ENCODE measurements at regions not wholly inside any gene's neighbourhood (a gene's known extent, or its start where the extent isn't known, plus 50 kb on each side); places are given as distances from the start of the nearest gene placed in this dataset.
"Not testable (repeated sequence)": the region's sequence is repeated elsewhere in the genome, so short reads cannot be mapped to it uniquely, and the experiment has no call there.

DNA sequence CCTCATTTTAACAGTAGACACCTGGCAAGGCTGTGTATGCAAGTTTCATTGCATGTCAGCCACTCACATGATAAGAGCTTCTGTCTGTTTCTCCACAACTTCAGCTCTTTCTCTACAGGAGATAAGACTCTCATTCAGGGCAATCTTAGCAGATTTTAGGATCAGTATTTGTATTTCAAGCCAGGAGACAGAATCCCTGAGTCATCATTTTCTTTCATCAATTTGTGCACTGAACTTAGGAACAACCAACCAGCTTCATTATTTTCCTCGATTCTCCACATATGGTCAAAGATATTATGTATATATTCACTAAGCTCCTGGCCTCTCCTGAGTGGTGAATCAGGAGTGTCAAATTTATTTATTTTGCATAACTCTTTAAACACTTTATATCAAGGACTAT lies 181.8 kb upstream of the CCNH start:
- DNase-seq, result no peak
- Histone ChIP-seq H3K4me1 (no peaks in the 10 kb centered on the region), H3K4me3 (no peak overlapping the region), H3K9me3 (replicated peaks) (peaks cover 28% of the 10 kb centered on the region), H3K27ac (replicated peaks) (no peak overlapping the region), H3K27me3 (ENCODE audit: low read depth) (no peaks in the 10 kb centered on the region), H3K36me3 (no peaks in the 10 kb centered on the region)
- intact Hi-C loops (cut with micrococcal nuclease), result no loop called here
- TF ChIP-seq, protein P1, sequence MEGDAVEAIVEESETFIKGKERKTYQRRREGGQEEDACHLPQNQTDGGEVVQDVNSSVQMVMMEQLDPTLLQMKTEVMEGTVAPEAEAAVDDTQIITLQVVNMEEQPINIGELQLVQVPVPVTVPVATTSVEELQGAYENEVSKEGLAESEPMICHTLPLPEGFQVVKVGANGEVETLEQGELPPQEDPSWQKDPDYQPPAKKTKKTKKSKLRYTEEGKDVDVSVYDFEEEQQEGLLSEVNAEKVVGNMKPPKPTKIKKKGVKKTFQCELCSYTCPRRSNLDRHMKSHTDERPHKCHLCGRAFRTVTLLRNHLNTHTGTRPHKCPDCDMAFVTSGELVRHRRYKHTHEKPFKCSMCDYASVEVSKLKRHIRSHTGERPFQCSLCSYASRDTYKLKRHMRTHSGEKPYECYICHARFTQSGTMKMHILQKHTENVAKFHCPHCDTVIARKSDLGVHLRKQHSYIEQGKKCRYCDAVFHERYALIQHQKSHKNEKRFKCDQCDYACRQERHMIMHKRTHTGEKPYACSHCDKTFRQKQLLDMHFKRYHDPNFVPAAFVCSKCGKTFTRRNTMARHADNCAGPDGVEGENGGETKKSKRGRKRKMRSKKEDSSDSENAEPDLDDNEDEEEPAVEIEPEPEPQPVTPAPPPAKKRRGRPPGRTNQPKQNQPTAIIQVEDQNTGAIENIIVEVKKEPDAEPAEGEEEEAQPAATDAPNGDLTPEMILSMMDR (IDR thresholded peaks at IDR 0.05; ENCODE audit: borderline replicate concordance), result no peak

DNA sequence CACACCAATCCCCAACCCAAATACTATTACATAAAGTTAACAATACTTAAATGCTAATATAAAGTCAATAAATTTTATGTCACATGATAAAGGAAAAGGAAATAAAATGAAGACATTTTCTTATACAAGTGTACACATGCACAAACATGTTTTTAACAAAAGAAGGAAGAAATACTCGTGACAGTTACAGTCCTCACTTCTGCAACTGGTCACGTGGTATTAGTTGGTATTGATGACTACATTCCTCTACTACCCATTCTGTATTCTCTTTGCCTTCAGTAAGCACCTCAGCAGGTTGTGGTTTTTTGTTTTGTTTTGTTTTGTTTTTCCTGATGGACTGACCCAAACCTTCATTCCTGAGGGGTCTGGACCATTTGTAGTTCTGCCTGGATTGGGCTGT lies 176.9 kb upstream of the CCNH start:
- intact Hi-C loops (cut with micrococcal nuclease), result no loop called here
- H3K27ac ChIP-seq (replicated peaks), result no peak overlapping the region
- no peak for DNase-seq
- no peaks in the 10 kb centered on the region for H3K36me3 ChIP-seq
- H3K4me1 ChIP-seq, result no peaks in the 10 kb centered on the region
- TF ChIP-seq, protein P1 (IDR thresholded peaks at IDR 0.05; ENCODE audit: borderline replicate concordance), result no peak
- no peaks in the 10 kb centered on the region for H3K9me3 ChIP-seq (replicated peaks)
- H3K27me3 ChIP-seq (ENCODE audit: low read depth), result no peaks in the 10 kb centered on the region
- H3K4me3 ChIP-seq, result no peak overlapping the region

DNA sequence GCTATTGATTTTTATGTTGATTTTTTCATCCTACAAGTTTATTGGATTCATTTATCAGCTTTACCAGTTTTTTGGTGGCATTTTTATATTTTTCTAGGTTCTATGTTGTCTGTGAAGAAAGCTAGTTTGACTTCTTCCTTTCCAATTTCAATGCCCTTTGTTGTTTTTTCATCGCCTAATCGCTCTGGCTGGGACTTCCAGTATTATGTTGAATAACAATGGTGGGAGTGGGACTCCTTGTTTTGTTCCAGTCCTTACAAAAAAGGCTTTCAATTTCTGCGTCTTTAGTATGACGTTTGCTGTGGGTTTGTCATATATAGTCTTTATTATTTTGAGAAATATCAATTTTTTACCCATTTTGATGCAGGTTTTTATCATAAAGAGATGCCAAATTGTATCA lies 175.6 kb upstream of the CCNH start:
- no peaks in the 10 kb centered on the region for H3K4me1 ChIP-seq
- no peaks in the 10 kb centered on the region for H3K9me3 ChIP-seq (replicated peaks)
- intact Hi-C loops (cut with micrococcal nuclease), result no loop called here
- no peak for DNase-seq
- H3K36me3 ChIP-seq, result no peaks in the 10 kb centered on the region
- no peaks in the 10 kb centered on the region for H3K27me3 ChIP-seq (ENCODE audit: low read depth)
- TF ChIP-seq, protein P1 (IDR thresholded peaks at IDR 0.05; ENCODE audit: borderline replicate concordance), result no peak
- no peak overlapping the region for H3K27ac ChIP-seq (replicated peaks)
- no peak overlapping the region for H3K4me3 ChIP-seq

DNA sequence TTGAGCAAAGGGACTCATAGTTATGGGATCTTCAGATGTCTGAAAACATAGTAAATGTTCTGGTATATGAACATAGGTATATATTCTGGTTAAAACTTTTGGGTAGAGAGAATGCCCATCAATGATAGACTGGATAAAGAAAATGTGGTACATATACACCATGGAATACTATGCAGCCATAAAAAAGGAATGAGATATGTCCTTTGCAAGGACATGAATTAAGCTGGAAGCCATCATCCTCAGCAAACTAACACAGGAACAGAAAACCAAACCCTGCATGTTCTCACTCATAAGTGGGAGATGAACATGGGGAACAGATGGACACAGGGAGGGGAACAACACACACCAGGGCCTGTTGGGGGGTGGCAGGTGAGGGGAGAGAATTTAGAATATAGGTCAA lies 171.0 kb upstream of the CCNH start:
- H3K4me1 ChIP-seq; DNase-seq; H3K27ac ChIP-seq (replicated peaks); H3K9me3 ChIP-seq (replicated peaks); intact Hi-C loops (cut with micrococcal nuclease); H3K27me3 ChIP-seq (ENCODE audit: low read depth); H3K4me3 ChIP-seq; H3K36me3 ChIP-seq: not testable (repeated sequence)

DNA sequence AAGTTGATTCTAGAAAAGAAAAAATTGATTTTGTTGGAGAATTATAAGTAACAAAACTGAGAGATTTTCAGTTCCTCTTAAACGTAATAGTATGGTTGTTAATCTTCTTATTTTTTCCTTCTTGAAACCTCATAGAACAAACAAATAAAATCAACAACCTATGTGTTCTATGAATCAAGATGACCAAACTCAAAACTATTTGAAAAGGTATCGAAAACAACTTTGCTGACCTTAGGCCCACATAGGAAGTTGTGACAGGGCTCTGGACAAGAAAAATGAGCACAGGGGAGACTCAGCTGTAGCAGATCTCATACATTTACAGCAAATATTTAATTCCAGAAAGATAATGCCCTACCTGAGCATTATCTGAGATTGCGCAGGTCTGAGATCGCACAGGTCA lies 169.4 kb upstream of the CCNH start:
- no peaks in the 10 kb centered on the region for H3K36me3 ChIP-seq
- DNase-seq, result no peak
- H3K9me3 ChIP-seq (replicated peaks), result no peaks in the 10 kb centered on the region
- no peak overlapping the region for H3K4me3 ChIP-seq
- no peaks in the 10 kb centered on the region for H3K27me3 ChIP-seq (ENCODE audit: low read depth)
- no peak overlapping the region for H3K27ac ChIP-seq (replicated peaks)
- intact Hi-C loops (cut with micrococcal nuclease), result no loop called here
- TF ChIP-seq, protein P1 (IDR thresholded peaks at IDR 0.05; ENCODE audit: borderline replicate concordance), result no peak
- H3K4me1 ChIP-seq, result no peaks in the 10 kb centered on the region

DNA sequence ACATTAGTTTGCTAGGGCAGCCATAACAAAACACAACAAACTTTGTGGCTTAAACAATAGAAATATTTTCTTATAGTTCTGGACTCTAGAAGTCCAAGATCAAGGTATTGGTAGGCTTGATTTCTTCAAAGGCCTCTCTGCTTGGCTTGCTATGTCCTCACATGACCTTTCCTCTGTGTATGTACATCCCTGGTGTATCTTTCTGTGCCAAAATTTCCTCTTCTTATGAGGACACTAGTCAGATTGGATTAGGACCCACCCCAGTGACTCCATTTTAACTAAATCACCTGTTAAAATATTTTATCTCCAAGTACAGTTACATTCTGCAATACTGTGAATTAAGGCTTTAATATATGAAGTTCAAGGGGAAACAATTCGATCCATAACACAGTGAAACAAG lies 168.9 kb upstream of the CCNH start:
- intact Hi-C loops (cut with micrococcal nuclease), result no loop called here
- TF ChIP-seq, protein P1 (IDR thresholded peaks at IDR 0.05; ENCODE audit: borderline replicate concordance), result no peak
- Histone ChIP-seq H3K36me3 (no peaks in the 10 kb centered on the region), H3K4me1 (no peaks in the 10 kb centered on the region), H3K9me3 (replicated peaks) (no peaks in the 10 kb centered on the region), H3K27me3 (ENCODE audit: low read depth) (no peaks in the 10 kb centered on the region), H3K27ac (replicated peaks) (no peak overlapping the region), H3K4me3 (no peak overlapping the region)
- DNase-seq, result no peak

All from left ventricle myocardium inferior (tissue), 1 donor.